HUES48 (cell line): ENCODE measurements at regions not wholly inside any gene's neighbourhood (a gene's known extent, or its start where the extent isn't known, plus 50 kb on each side); places are given as distances from the start of the nearest gene placed in this dataset.

Experiments
- H3K27ac ChIP-seq: one replicate; pipeline ENCODE4 v1.7.0; 2013; ENCODE audit warnings: low read depth, low read length, inconsistent platforms
- H3K27me3 ChIP-seq: 2 replicates; pipeline ENCODE4 v1.6.1; 2013; ENCODE audit warnings: mild to moderate bottlenecking, low read length; ENCODE audit not compliant: control insufficient read depth, insufficient read depth
- H3K36me3 ChIP-seq: 2 replicates; pipeline ENCODE4 v1.6.1; 2013; ENCODE audit warnings: low read length; ENCODE audit not compliant: control insufficient read depth, insufficient read depth
- H3K4me1 ChIP-seq: 2 replicates; pipeline ENCODE4 v1.6.1; 2013; ENCODE audit warnings: mild to moderate bottlenecking, low read length; ENCODE audit not compliant: control insufficient read depth, insufficient read depth
- H3K4me3 ChIP-seq: 2 replicates; pipeline ENCODE4 v1.5.1; 2013; ENCODE audit warnings: mild to moderate bottlenecking, low read depth, low read length
- H3K9ac ChIP-seq: 2 replicates; pipeline ENCODE4 v1.6.1; 2013; ENCODE audit warnings: mild to moderate bottlenecking, low read depth, low read length, moderate library complexity
- H3K9me3 ChIP-seq: 2 replicates; pipeline ENCODE4 v1.6.1; 2013; ENCODE audit warnings: low read length; ENCODE audit not compliant: control insufficient read depth, insufficient read depth

DNA sequence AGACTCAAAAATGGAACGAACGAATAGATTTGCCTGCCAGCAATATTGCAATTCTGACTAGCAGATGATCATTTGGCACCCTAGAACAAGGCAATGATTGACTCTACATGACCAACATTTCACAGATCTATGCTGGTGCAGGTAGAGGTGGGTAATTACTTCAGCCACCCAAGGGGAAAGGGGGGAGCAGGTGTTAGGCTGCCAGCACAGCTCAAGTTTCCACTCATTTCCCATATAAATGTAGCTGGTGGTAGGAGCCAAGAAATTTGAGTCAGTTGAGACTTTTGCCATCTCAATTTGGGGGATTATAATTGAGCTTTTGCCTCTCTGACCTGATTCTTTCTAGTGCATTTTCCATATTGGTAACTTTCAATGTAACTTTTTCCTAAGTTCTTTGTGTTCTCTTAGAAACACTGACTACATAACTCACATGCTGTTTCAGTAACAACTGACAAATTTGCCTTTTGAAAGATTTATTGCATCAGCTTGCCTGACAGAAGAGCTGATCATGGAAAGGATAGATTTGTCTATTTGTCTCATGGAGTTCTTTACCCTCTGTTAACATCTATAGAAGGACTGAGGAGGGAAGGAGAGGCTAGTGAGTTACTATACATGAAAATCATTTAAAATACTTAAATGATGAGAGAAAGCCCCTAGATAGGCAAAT, 902.5 kb downstream of the ZPLD1 start:
- Histone ChIP-seq H3K27ac (no peak overlapping the region), H3K9ac (no peak overlapping the region), H3K27me3 (no peaks in the 10 kb centered on the region), H3K9me3 (no peaks in the 10 kb centered on the region), H3K4me3 (no peak overlapping the region), H3K36me3 (no peaks in the 10 kb centered on the region), H3K4me1 (no peaks in the 10 kb centered on the region; the same call in 1 of the 2 replicates)

- no peaks in the 10 kb centered on the region; the same call in 1 of the 2 replicates for H3K4me1 ChIP-seq
- H3K27me3 ChIP-seq: no peaks in the 10 kb centered on the region
- H3K36me3 ChIP-seq: no peaks in the 10 kb centered on the region
- H3K4me3 ChIP-seq: no peak overlapping the region
- no peak overlapping the region for H3K9ac ChIP-seq
- no peaks in the 10 kb centered on the region for H3K9me3 ChIP-seq
- H3K27ac ChIP-seq: no peak overlapping the region
These were observed 906.3 kb downstream of the ZPLD1 start for GRCh38 chr3:103341078-103341606.

- no peak overlapping the region for H3K4me3 ChIP-seq
- no peaks in the 10 kb centered on the region for H3K4me1 ChIP-seq
- no peaks in the 10 kb centered on the region for H3K27me3 ChIP-seq
- H3K27ac ChIP-seq: no peak overlapping the region
- no peak overlapping the region for H3K9ac ChIP-seq
- no peaks in the 10 kb centered on the region for H3K36me3 ChIP-seq
- no peaks in the 10 kb centered on the region for H3K9me3 ChIP-seq
These were observed 907.5 kb downstream of the ZPLD1 start for GRCh38 chr3:103342205-103342731.

DNA sequence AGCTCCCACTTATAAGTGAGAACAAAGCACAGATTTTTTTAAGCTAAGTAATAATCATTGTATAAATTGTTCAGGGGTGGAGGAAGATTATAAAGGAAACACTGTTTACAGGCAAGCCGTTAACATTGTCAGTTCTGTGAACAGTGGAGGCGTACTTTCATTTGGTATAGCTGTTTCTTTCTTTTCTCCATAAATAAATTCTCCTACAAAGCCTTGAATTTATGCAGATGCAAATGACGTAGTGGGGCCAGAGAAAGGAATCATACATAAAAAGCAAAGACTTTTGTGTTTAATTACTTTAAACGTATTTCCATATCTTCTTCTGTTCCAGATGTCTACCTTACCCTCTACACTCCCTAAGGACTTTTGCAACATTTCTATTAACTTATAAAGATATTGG, 914.9 kb downstream of the ZPLD1 start:
- H3K36me3 ChIP-seq: no peaks in the 10 kb centered on the region

DNA sequence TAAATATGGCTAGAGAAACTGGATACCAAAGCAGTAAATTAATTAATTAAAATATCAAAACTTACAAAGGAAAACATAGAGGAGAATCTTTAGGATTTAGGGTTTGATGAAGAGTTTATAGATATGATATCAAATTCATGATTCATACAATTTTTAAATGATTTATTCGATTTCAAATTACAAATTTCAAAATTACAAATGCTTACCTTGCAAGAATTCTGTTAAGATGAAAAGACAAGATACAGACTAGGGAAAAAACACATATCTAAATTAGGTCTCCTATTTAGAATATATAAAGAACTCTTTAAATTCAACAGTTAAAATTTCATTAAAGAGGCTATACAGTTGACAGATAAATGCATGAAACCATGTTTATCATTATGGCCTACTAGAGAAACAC, 930.7 kb downstream of the ZPLD1 start:
- H3K27ac ChIP-seq: no peak overlapping the region
- H3K36me3 ChIP-seq: no peaks in the 10 kb centered on the region
- H3K4me1 ChIP-seq: no peaks in the 10 kb centered on the region
- no peak overlapping the region for H3K4me3 ChIP-seq
- H3K9me3 ChIP-seq: no peaks in the 10 kb centered on the region
- no peaks in the 10 kb centered on the region for H3K27me3 ChIP-seq
- H3K9ac ChIP-seq: no peak overlapping the region

More for the DNA sequence above, 914.9 kb downstream of the ZPLD1 start:
- no peak overlapping the region for H3K9ac ChIP-seq
- H3K27ac ChIP-seq: no peak overlapping the region
- no peak overlapping the region for H3K4me3 ChIP-seq
- no peaks in the 10 kb centered on the region for H3K9me3 ChIP-seq
- H3K4me1 ChIP-seq: no peaks in the 10 kb centered on the region
- H3K27me3 ChIP-seq: no peaks in the 10 kb centered on the region

DNA sequence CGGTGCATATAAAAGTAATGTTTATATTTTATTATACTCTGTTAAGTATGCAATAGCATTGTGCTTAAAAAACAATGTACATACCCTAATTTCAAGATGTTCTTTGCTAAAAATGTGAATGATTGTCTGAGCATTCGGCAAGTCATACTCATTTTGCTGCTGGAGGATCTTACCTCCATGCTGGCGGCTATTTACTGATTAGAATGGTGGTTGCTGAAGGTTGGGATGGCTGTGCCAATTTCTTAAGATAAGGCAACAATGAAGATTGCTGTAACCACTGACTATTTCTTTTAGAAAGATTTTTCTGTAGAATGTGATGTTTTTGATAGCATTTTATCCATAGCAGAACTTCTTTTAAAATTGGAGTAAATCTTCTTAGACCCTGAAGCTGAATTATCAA, 932.7 kb downstream of the ZPLD1 start:
- Histone ChIP-seq H3K27me3 (no peaks in the 10 kb centered on the region), H3K9me3 (no peaks in the 10 kb centered on the region), H3K4me3 (no peak overlapping the region), H3K36me3 (no peaks in the 10 kb centered on the region), H3K9ac (no peak overlapping the region), H3K27ac (no peak overlapping the region), H3K4me1 (no peaks in the 10 kb centered on the region)

GRCh38 chr3:103371411-103371810, 936.6 kb downstream of the ZPLD1 start:
- Histone ChIP-seq H3K9ac (no peak overlapping the region), H3K4me1 (no peaks in the 10 kb centered on the region), H3K36me3 (no peaks in the 10 kb centered on the region), H3K4me3 (no peak overlapping the region), H3K27ac (no peak overlapping the region), H3K9me3 (no peaks in the 10 kb centered on the region), H3K27me3 (no peaks in the 10 kb centered on the region)

DNA sequence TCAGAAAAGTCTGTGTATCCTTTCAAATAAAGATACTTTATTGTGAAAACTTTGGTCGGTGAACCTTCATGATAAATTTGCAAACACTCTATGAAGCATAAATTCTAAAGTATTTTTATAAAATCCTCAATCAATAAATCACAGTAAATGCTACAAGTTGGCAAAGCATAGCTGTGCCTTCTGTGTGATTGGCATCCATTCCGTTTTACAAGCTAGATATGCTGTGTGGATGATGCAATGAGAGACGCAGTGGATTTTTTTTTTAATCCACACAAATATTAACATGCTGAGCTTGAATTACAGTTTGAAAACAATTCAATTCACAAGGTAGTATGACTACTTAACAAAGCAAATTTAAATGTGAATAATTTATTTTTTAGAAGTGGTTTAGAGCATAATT, 937.2 kb downstream of the ZPLD1 start:
- no peak overlapping the region for H3K4me3 ChIP-seq
- H3K9me3 ChIP-seq: no peaks in the 10 kb centered on the region
- H3K9ac ChIP-seq: no peak overlapping the region

GRCh38 chr3:103380391-103380790, 945.6 kb downstream of the ZPLD1 start:
- no peaks in the 10 kb centered on the region for H3K36me3 ChIP-seq
- no peak overlapping the region for H3K9ac ChIP-seq
- H3K9me3 ChIP-seq: no peaks in the 10 kb centered on the region
- H3K27ac ChIP-seq: no peak overlapping the region
- no peaks in the 10 kb centered on the region for H3K27me3 ChIP-seq
- H3K4me3 ChIP-seq: no peak overlapping the region
- no peaks in the 10 kb centered on the region for H3K4me1 ChIP-seq

More for the DNA sequence above, 937.2 kb downstream of the ZPLD1 start:
- Histone ChIP-seq H3K36me3 (no peaks in the 10 kb centered on the region), H3K27ac (no peak overlapping the region), H3K27me3 (no peaks in the 10 kb centered on the region), H3K4me1 (no peaks in the 10 kb centered on the region)

GRCh38 chr3:103381296-103382079, 946.7 kb downstream of the ZPLD1 start:
- Histone ChIP-seq H3K27ac (no peak overlapping the region), H3K4me3 (no peak overlapping the region), H3K27me3 (no peaks in the 10 kb centered on the region), H3K9me3 (no peaks in the 10 kb centered on the region), H3K36me3 (no peaks in the 10 kb centered on the region), H3K4me1 (no peaks in the 10 kb centered on the region), H3K9ac (no peak overlapping the region)
